Fibroblast of skin of left quadriceps (primary cell): ENCODE measurements at regions not wholly inside any gene's neighbourhood (a gene's known extent, or its start where the extent isn't known, plus 50 kb on each side); places are given as distances from the start of the nearest gene placed in this dataset.
"Not testable (repeated sequence)": the region's sequence is repeated elsewhere in the genome, so short reads cannot be mapped to it uniquely, and the experiment has no call there.

Experiments used
- DNase-seq, 2 experiments: peaks; one replicate each; pipeline ENCODE4 v3.0.0-alpha.2; 2013; ENCODE audit warnings: low read depth in 2 of 2

GRCh38 chr9:74085384-74086037 lies 411.6 kb upstream of the RORB start:
- not testable (repeated sequence) for DNase-seq

GRCh38 chr9:74090921-74091320 lies 406.2 kb upstream of the RORB start:
- DNase-seq = not testable (repeated sequence)

- DNase-seq = no peak
These were observed 404.7 kb upstream of the RORB start for GRCh38 chr9:74092491-74092834.

GRCh38 chr9:74094037-74094436 lies 403.1 kb upstream of the RORB start:
- not testable (repeated sequence) for DNase-seq

GRCh38 chr9:74094766-74095165 lies 402.4 kb upstream of the RORB start:
- no peak for DNase-seq

- no peak for DNase-seq
These were observed 401.2 kb upstream of the RORB start for GRCh38 chr9:74095925-74096324.

- DNase-seq = no peak
These were observed 400.7 kb upstream of the RORB start for GRCh38 chr9:74096420-74096819.

- DNase-seq = no peak
These were observed 397.1 kb upstream of the RORB start for GRCh38 chr9:74100042-74100441.

GRCh38 chr9:74102148-74102547 lies 395.0 kb upstream of the RORB start:
- not testable (repeated sequence) for DNase-seq

- DNase-seq = no peak
These were observed 394.4 kb upstream of the RORB start for GRCh38 chr9:74102702-74103101.

- no peak for DNase-seq
These were observed 389.4 kb upstream of the RORB start for GRCh38 chr9:74107692-74108091.

GRCh38 chr9:74115976-74116375 lies 381.2 kb upstream of the RORB start:
- DNase-seq = no peak

GRCh38 chr9:74117151-74117550 lies 380.0 kb upstream of the RORB start:
- DNase-seq = no peak

- no peak for DNase-seq
These were observed 379.4 kb upstream of the RORB start for GRCh38 chr9:74117731-74118130.

GRCh38 chr9:74120061-74120460 lies 377.1 kb upstream of the RORB start:
- DNase-seq = no peak

GRCh38 chr9:74120470-74120869 lies 376.7 kb upstream of the RORB start:
- no peak for DNase-seq

- DNase-seq = no peak
These were observed 374.9 kb upstream of the RORB start for GRCh38 chr9:74122216-74122615.

- DNase-seq = no peak
These were observed 374.5 kb upstream of the RORB start for GRCh38 chr9:74122661-74123060.

GRCh38 chr9:74125941-74126340 lies 371.2 kb upstream of the RORB start:
- no peak for DNase-seq

GRCh38 chr9:74132986-74133385 lies 364.1 kb upstream of the RORB start:
- DNase-seq = no peak

GRCh38 chr9:74133921-74134320 lies 363.2 kb upstream of the RORB start:
- DNase-seq = no peak

- DNase-seq = no peak
These were observed 359.0 kb upstream of the RORB start for GRCh38 chr9:74138182-74138581.

- no peak for DNase-seq
These were observed 357.0 kb upstream of the RORB start for GRCh38 chr9:74140141-74140540.

GRCh38 chr9:74147906-74148305 lies 349.2 kb upstream of the RORB start:
- no peak for DNase-seq
